ENCODE measurements at regions not wholly inside any gene's neighbourhood (a gene's known extent, or its start where the extent isn't known, plus 50 kb on each side); places are given as distances from the start of the nearest gene placed in this dataset.

DNA sequence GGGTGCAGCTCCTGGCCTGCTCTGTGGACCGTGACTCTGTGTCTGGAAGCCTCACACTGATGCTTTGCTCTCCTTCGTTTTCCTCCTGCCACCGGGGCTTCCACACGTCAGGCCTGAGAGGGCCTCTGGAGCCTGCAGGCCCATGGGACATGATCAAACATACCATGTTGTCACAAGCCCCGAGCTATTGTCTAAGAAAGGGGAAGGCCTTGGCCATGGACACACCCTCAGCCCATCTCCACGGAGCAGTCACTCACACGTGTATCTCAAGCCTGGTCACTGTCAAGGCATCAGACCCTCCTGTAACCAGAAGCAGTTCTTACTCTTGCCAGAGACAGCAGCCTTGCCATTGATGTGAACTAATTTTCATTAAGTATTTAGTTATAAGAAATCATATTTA is 814.1 kb upstream of the SALL3 start:
- Histone ChIP-seq H3K4me1 (no peaks in the 10 kb centered on the region), H3K27me3 (no peaks in the 10 kb centered on the region), H3K27ac (no peak overlapping the region), H3K36me3 (no peaks in the 10 kb centered on the region), H3K9me3 (no peaks in the 10 kb centered on the region), H3K4me3 (no peak overlapping the region)
- no peak for TF ChIP-seq POLR2AphosphoS5 (IDR thresholded peaks at IDR 0.05; ENCODE audit: insufficient read depth in 1 of 2, low read depth in 1 of 2)
- no peak for TF ChIP-seq POLR2A (IDR thresholded peaks at IDR 0.05)
- TF ChIP-seq CTCF (IDR thresholded peaks at IDR 0.05) = no peak
- no peak for DNase-seq (ENCODE audit: extremely low spot score in 2 of 2)
- intact Hi-C loops (cut with DNase I) = no loop called here

DNA sequence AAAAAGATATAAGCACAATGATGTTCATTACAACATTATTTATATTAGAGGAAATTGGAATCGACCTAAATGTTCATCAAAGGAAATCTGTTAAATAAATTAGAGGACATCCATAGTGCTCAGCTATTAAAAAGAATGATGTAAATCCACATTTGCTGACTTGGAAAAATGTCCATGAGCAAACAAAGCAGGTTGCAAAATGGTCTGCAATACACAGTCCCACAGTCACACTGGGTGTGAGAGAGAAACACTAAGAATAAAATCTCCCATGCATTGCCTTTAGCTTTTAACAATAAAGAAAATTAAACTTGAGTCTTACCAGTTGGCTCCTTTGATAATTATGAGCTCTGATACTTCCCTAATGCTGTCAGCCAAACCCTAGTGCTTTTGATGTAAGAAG is 811.1 kb upstream of the SALL3 start:
- DNase-seq (ENCODE audit: extremely low spot score in 2 of 2) = no peak
- H3K9me3 ChIP-seq = no peaks in the 10 kb centered on the region
- no peaks in the 10 kb centered on the region for H3K4me1 ChIP-seq
- intact Hi-C loops (cut with DNase I) = no loop called here
- no peak for TF ChIP-seq CTCF (IDR thresholded peaks at IDR 0.05)
- TF ChIP-seq POLR2A (IDR thresholded peaks at IDR 0.05) = no peak
- TF ChIP-seq POLR2AphosphoS5 (IDR thresholded peaks at IDR 0.05; ENCODE audit: insufficient read depth in 1 of 2, low read depth in 1 of 2) = no peak
- H3K27ac ChIP-seq = no peak overlapping the region
- H3K36me3 ChIP-seq = no peaks in the 10 kb centered on the region
- H3K4me3 ChIP-seq = no peak overlapping the region
- no peaks in the 10 kb centered on the region for H3K27me3 ChIP-seq

GRCh38 chr18:78169174-78169864 is 810.3 kb upstream of the SALL3 start:
- no peak for TF ChIP-seq CTCF (IDR thresholded peaks at IDR 0.05)
- TF ChIP-seq POLR2A (IDR thresholded peaks at IDR 0.05) = no peak
- no peak for TF ChIP-seq POLR2AphosphoS5 (IDR thresholded peaks at IDR 0.05; ENCODE audit: insufficient read depth in 1 of 2, low read depth in 1 of 2)

DNA sequence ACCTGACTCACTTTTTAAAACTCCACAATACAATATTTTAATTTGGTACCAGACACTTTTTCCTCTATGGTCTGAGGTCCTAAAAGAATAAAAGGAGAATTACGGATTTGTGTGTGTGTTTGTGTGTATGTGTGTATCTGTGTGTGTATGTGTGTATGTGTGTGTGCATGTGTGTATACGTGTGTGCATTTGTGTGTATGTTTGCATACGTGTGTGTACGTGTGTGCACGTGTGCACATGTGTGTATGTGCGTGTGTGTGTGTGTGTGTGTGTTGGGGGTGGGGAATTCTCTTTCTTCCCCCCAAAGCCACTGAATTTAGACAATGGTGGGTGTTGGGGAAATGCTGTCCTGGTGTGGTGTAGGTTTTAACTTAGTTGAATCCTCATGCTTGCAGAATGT is 807.7 kb upstream of the SALL3 start:
- TF ChIP-seq POLR2AphosphoS5 (IDR thresholded peaks at IDR 0.05; ENCODE audit: insufficient read depth in 1 of 2, low read depth in 1 of 2) = no peak
- TF ChIP-seq CTCF (IDR thresholded peaks at IDR 0.05) = no peak
- TF ChIP-seq POLR2A (IDR thresholded peaks at IDR 0.05) = no peak
- Histone ChIP-seq H3K27ac (no peak overlapping the region), H3K9me3 (no peaks in the 10 kb centered on the region), H3K36me3 (no peaks in the 10 kb centered on the region), H3K27me3 (no peaks in the 10 kb centered on the region), H3K4me1 (no peaks in the 10 kb centered on the region), H3K4me3 (no peak overlapping the region)
- intact Hi-C loops (cut with DNase I) = no loop called here
- no peak for DNase-seq (ENCODE audit: extremely low spot score in 2 of 2)

More at GRCh38 chr18:78169174-78169864, 810.3 kb upstream of the SALL3 start:
- no peak for DNase-seq (ENCODE audit: extremely low spot score in 2 of 2)
- H3K9me3 ChIP-seq = no peaks in the 10 kb centered on the region
- H3K27ac ChIP-seq = no peak overlapping the region
- intact Hi-C loops (cut with DNase I) = no loop called here
- no peaks in the 10 kb centered on the region for H3K27me3 ChIP-seq
- no peak overlapping the region for H3K4me3 ChIP-seq
- H3K36me3 ChIP-seq = no peaks in the 10 kb centered on the region
- no peaks in the 10 kb centered on the region for H3K4me1 ChIP-seq

GRCh38 chr18:78174737-78175136 is 804.9 kb upstream of the SALL3 start:
- Histone ChIP-seq H3K27me3 (no peaks in the 10 kb centered on the region), H3K9me3 (no peaks in the 10 kb centered on the region), H3K27ac (no peak overlapping the region), H3K4me1 (no peaks in the 10 kb centered on the region), H3K36me3 (no peaks in the 10 kb centered on the region), H3K4me3 (no peak overlapping the region)
- no peak for DNase-seq (ENCODE audit: extremely low spot score in 2 of 2)
- TF ChIP-seq POLR2AphosphoS5 (IDR thresholded peaks at IDR 0.05; ENCODE audit: insufficient read depth in 1 of 2, low read depth in 1 of 2) = no peak
- TF ChIP-seq POLR2A (IDR thresholded peaks at IDR 0.05) = no peak
- no peak for TF ChIP-seq CTCF (IDR thresholded peaks at IDR 0.05)
- intact Hi-C loops (cut with DNase I) = no loop called here

Data from vagina (tissue), 2 donors.